GM12878 (cell line): ENCODE measurements at regions not wholly inside any gene's neighbourhood (a gene's known extent, or its start where the extent isn't known, plus 50 kb on each side); places are given as distances from the start of the nearest gene placed in this dataset.
A peak's percentile ranks its signal among the peaks of the same experiment; 100 is the strongest.

Experiments used
- ATAC-seq: fragments of 200-7000 bp; cut with Tn5 transposase; 3 replicates; pipeline ENCODE4 v1.9.1; 2020; ENCODE audit warnings: mild to moderate bottlenecking, moderate library complexity
- BruUV-seq: library from RNA; stranded (reverse); fragments of 400-500 nt; replicated peaks from 2 replicates; lab custom pipeline; 2021; lab: Mats Ljungman, UMichigan
- CTCF ChIA-PET: fragments of 300-600 bp; sonication (Branson Sonifier 250); formaldehyde crosslinking; extraction: SDS; loops from one replicate; lab custom pipeline; 2021; ENCODE audit warnings: inconsistent platforms; lab: Yijun Ruan, JAX
- POLR2A ChIA-PET: fragments of 350-600 bp; formaldehyde crosslinking; extraction: SDS; loops from one replicate; lab custom pipeline; 2021; ENCODE audit warnings: inconsistent platforms; lab: Charles Lee
- RAD21 ChIA-PET: fragments of 300-600 bp; sonication (Branson Sonifier 250); formaldehyde crosslinking; loops from one replicate; lab custom pipeline; 2023; ENCODE audit warnings: antibody characterized with exemption; ENCODE audit not compliant: unreplicated experiment; lab: Charles Lee
- SMC1A ChIA-PET: fragments of 300-600 bp; sonication (Branson Sonifier 250); formaldehyde crosslinking; loops from one replicate; lab custom pipeline; 2023; ENCODE audit not compliant: unreplicated experiment, uncharacterized antibody; lab: Charles Lee
- DNase-seq: peaks from one replicate; pipeline ENCODE4 v3.0.0-alpha.2; 2011; ENCODE audit warnings: low read depth, low spot score
- FAIRE-seq: peaks from 3 replicates; lab custom pipeline; 2011; peaks lifted over from hg19 to GRCh38; lab: Jason Lieb, UNC
- H2AFZ ChIP-seq: 2 replicates; pipeline ENCODE4 v1.6.0; 2011; ENCODE audit warnings: low read depth, low read length, control low read depth; ENCODE audit not compliant: control insufficient read depth
- H3K27ac ChIP-seq: 2 replicates; pipeline ENCODE4 v1.5.1; 2011; ENCODE audit warnings: control low read depth; ENCODE audit not compliant: control insufficient read depth, insufficient read depth
- H3K27me3 ChIP-seq, 2 experiments: replicated peaks in 1 of 2; 2 replicates each; pipeline versions ENCODE4 v1.6.0 to v1.6.1; 2011; ENCODE audit warnings: low read length in 1 of 2; ENCODE audit not compliant: control insufficient read depth in 2 of 2, insufficient read depth in 2 of 2
- H3K36me3 ChIP-seq, 2 experiments: 2 replicates each; pipeline ENCODE4 v1.5.1; 2011; ENCODE audit warnings: low read length in 1 of 2; ENCODE audit not compliant: control insufficient read depth in 2 of 2, insufficient read depth in 2 of 2
- H3K4me1 ChIP-seq: 2 replicates; pipeline ENCODE4 v1.6.1; 2011; ENCODE audit warnings: mild to moderate bottlenecking, low read length, moderate library complexity, mixed read lengths; ENCODE audit not compliant: control insufficient read depth, insufficient read depth
- H3K4me2 ChIP-seq: 2 replicates; pipeline ENCODE4 v1.6.0; 2011; ENCODE audit warnings: control low read depth; ENCODE audit not compliant: control insufficient read depth, insufficient read depth
- H3K4me3 ChIP-seq: fragments of 200-600 bp; sonication (generic); 2 replicates; pipeline ENCODE4 v1.5.1; 2016
- H3K79me2 ChIP-seq: 2 replicates; pipeline ENCODE4 v1.6.0; 2011; ENCODE audit warnings: low read length; ENCODE audit not compliant: control insufficient read depth, insufficient read depth
- H3K9ac ChIP-seq: 2 replicates; pipeline ENCODE4 v1.8.0; 2011; ENCODE audit warnings: low read length, control low read depth, mixed read lengths; ENCODE audit not compliant: control insufficient read depth, insufficient read depth
- H3K9me3 ChIP-seq: replicated peaks from 3 replicates; pipeline ENCODE4 v1.5.1; 2011; ENCODE audit warnings: mild to moderate bottlenecking, low read length; ENCODE audit not compliant: control insufficient read depth, insufficient read depth
- H4K20me1 ChIP-seq: 2 replicates; pipeline ENCODE4 v1.6.0; 2011; ENCODE audit not compliant: control insufficient read depth, insufficient read depth
- IKZF2 ChIP-seq, 2 experiments: fragments of 450-650 bp; IDR thresholded peaks; 2 replicates each; pipeline ENCODE4 v1.6.1; 2017; ENCODE audit warnings: mild to moderate bottlenecking in 2 of 2, moderate library complexity in 2 of 2
- PKNOX1 ChIP-seq: fragments of 450-650 bp; IDR thresholded peaks from 2 replicates; pipeline ENCODE4 v1.6.1; 2016; ENCODE audit warnings: mild to moderate bottlenecking
- RCOR1 ChIP-seq: conservative IDR thresholded peaks from 2 replicates; pipeline ENCODE4 v1.6.1; 2012; ENCODE audit warnings: low read depth, low read length, improper control_type of control experiment
- ZSCAN29 ChIP-seq: fragments of 450-650 bp; IDR thresholded peaks from 2 replicates; pipeline ENCODE4 v1.6.1; 2017; ENCODE audit warnings: mild to moderate bottlenecking, moderate library complexity
- WGBS: methylation state at CpG from one replicate; pipeline ENCODE4 v1.1.6; 2016; ENCODE audit warnings: low lambda C conversion rate; ENCODE audit not compliant: insufficient replicate concordance, insufficient coverage; ENCODE audit errors: missing lambda C conversion rate; 5-methylcytosine and 5-hydroxymethylcytosine counted together
- in situ Hi-C: fragments of 300-500 bp; cut with MboI; formaldehyde crosslinking; loops from 9 replicates; pipeline ENCODE4 v1.14.3; 2018; ENCODE audit warnings: mixed read lengths
- intact Hi-C: fragments of 100-400 bp; cut with micrococcal nuclease; formaldehyde crosslinking; loops from one replicate; pipeline ENCODE4 v1.14.2; 2022; ENCODE audit not compliant: unreplicated experiment
- TF ChIP-seq, protein P1 (sequence below): fragments of 150-350 bp; IDR thresholded peaks from 2 replicates; pipeline ENCODE4 v1.6.1; 2016; ENCODE audit warnings: low read depth, low read length
- TF ChIP-seq, protein P2 (sequence below): fragments of 450-650 bp; IDR thresholded peaks from 2 replicates; pipeline ENCODE4 v1.6.1; 2017; ENCODE audit warnings: low read depth, mild to moderate bottlenecking, moderate library complexity

DNA sequence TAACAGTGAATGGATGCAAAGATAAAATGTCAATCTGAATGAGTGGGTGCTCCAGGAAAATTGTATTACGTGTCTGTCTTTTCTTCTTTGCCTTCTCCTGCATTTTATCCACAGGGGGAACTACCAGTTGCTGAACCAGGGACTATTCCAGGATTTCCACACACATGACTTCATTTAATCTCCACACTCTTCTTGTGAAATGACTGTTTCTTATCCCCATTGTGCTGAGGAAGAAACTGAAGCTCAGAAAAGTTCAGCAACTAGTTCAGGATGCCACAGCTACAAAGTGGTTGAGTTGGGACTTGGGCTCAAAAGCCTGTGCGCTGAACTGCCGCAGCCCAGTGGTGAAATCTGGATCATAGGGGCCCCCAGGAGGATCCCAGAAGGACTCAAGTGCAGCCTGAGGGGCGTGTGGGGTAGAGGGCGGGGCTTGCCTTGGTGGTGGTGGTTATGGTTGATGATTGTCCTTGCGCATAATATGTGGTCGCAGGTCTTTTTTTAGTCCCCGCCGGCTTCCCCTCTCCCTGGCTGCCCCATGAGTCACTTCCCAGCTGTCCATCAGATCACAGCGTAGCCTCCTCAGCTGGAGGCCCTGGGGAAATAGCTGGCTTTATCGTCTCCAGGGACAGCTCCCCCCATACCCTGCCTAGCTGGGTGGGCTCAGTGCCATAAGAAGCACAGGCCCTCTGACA lies 235.2 kb upstream of the CRY1 start:
- Histone ChIP-seq H3K4me2 (no peak overlapping the region), H3K9me3 (no peaks in the 10 kb centered on the region; the same call in 2 of the 3 replicates), H3K4me3 (no peak overlapping the region), H3K9ac (no peak overlapping the region), H3K79me2 (no peaks in the 10 kb centered on the region), H2AFZ (no peak overlapping the region), H3K4me1 (no peaks in the 10 kb centered on the region), H3K36me3 (no peaks in the 10 kb centered on the region), H3K27me3 (peaks cover 1 to 9% of the 10 kb centered on the region in 2 experiments), H4K20me1 (no peaks in the 10 kb centered on the region), H3K27ac (no peak overlapping the region)
- no peak for TF ChIP-seq RCOR1
- TF ChIP-seq PKNOX1 = peak; percentile 50
- TF ChIP-seq, protein P1, sequence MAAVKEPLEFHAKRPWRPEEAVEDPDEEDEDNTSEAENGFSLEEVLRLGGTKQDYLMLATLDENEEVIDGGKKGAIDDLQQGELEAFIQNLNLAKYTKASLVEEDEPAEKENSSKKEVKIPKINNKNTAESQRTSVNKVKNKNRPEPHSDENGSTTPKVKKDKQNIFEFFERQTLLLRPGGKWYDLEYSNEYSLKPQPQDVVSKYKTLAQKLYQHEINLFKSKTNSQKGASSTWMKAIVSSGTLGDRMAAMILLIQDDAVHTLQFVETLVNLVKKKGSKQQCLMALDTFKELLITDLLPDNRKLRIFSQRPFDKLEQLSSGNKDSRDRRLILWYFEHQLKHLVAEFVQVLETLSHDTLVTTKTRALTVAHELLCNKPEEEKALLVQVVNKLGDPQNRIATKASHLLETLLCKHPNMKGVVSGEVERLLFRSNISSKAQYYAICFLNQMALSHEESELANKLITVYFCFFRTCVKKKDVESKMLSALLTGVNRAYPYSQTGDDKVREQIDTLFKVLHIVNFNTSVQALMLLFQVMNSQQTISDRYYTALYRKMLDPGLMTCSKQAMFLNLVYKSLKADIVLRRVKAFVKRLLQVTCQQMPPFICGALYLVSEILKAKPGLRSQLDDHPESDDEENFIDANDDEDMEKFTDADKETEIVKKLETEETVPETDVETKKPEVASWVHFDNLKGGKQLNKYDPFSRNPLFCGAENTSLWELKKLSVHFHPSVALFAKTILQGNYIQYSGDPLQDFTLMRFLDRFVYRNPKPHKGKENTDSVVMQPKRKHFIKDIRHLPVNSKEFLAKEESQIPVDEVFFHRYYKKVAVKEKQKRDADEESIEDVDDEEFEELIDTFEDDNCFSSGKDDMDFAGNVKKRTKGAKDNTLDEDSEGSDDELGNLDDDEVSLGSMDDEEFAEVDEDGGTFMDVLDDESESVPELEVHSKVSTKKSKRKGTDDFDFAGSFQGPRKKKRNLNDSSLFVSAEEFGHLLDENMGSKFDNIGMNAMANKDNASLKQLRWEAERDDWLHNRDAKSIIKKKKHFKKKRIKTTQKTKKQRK = no peak
- no peak for TF ChIP-seq ZSCAN29
- no peak for TF ChIP-seq IKZF2 (IDR thresholded peaks at IDR 0.05)
- TF ChIP-seq, protein P2, sequence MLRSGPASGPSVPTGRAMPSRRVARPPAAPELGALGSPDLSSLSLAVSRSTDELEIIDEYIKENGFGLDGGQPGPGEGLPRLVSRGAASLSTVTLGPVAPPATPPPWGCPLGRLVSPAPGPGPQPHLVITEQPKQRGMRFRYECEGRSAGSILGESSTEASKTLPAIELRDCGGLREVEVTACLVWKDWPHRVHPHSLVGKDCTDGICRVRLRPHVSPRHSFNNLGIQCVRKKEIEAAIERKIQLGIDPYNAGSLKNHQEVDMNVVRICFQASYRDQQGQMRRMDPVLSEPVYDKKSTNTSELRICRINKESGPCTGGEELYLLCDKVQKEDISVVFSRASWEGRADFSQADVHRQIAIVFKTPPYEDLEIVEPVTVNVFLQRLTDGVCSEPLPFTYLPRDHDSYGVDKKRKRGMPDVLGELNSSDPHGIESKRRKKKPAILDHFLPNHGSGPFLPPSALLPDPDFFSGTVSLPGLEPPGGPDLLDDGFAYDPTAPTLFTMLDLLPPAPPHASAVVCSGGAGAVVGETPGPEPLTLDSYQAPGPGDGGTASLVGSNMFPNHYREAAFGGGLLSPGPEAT = no peak
- no peak for FAIRE-seq
- no TSS peak for BruUV-seq
- ATAC-seq = no peak
- ChIA-PET CTCF (no interaction called here), POLR2A (no interaction called here), RAD21 (no interaction called here), SMC1A (no interaction called here)
- intact Hi-C loops = no loop called here
- 8% methylated on average over 7 of the region's 11 CpGs for WGBS
- in situ Hi-C loops = no loop called here
- DNase-seq = no peak
